HFFc6 (cell line): ENCODE measurements at regions not wholly inside any gene's neighbourhood (a gene's known extent, or its start where the extent isn't known, plus 50 kb on each side); places are given as distances from the start of the nearest gene placed in this dataset.

Experiments used
- DNase-seq: peaks from one replicate; pipeline ENCODE4 v3.0.0-alpha.2; 2018
- H3K27ac Mint-ChIP-seq: 2 replicates; pipeline ENCODE4 v1.8.0; 2020; ENCODE audit warnings: mild to moderate bottlenecking, mixed read lengths
- H3K27me3 Mint-ChIP-seq: 2 replicates; pipeline ENCODE4 v1.8.0; 2021; ENCODE audit warnings: mild to moderate bottlenecking, moderate library complexity, mixed read lengths; ENCODE audit not compliant: insufficient read depth
- H3K36me3 Mint-ChIP-seq: 2 replicates; pipeline ENCODE4 v1.8.0; 2021; ENCODE audit warnings: low read depth, mixed read lengths
- H3K4me1 Mint-ChIP-seq: 2 replicates; pipeline ENCODE4 v1.8.0; 2020; ENCODE audit warnings: low read depth, mixed read lengths
- H3K4me3 Mint-ChIP-seq: 2 replicates; pipeline ENCODE4 v1.8.0; 2020; ENCODE audit warnings: mild to moderate bottlenecking, moderate library complexity, mixed read lengths
- H3K9me3 Mint-ChIP-seq: 2 replicates; pipeline ENCODE4 v1.8.0; 2020; ENCODE audit warnings: mild to moderate bottlenecking, mixed read lengths
- CTCF ChIP-seq: fragments of 200-600 bp; sonication (generic); IDR thresholded peaks from 2 replicates; pipeline ENCODE4 v1.5.0; 2021; ENCODE audit warnings: antibody characterized with exemption, mild to moderate bottlenecking

GRCh38 chr9:135363596-135363995, 116.0 kb upstream of the PPP1R26 start:
- no peak for TF ChIP-seq CTCF
- H3K9me3 Mint-ChIP-seq, result peaks cover 35% of the 10 kb centered on the region
- H3K36me3 Mint-ChIP-seq, result no peaks in the 10 kb centered on the region
- DNase-seq, result no peak
- no peak overlapping the region for H3K4me3 Mint-ChIP-seq
- H3K27me3 Mint-ChIP-seq, result peaks cover 13% of the 10 kb centered on the region
- no peak overlapping the region for H3K27ac Mint-ChIP-seq
- no peaks in the 10 kb centered on the region for H3K4me1 Mint-ChIP-seq

- H3K36me3 Mint-ChIP-seq, result no peaks in the 10 kb centered on the region
- no peak for DNase-seq
- no peak overlapping the region for H3K27ac Mint-ChIP-seq
- H3K4me1 Mint-ChIP-seq, result no peaks in the 10 kb centered on the region
- no peak overlapping the region for H3K4me3 Mint-ChIP-seq
- peaks cover 31% of the 10 kb centered on the region for H3K9me3 Mint-ChIP-seq
- TF ChIP-seq CTCF, result no peak
- peaks cover 13% of the 10 kb centered on the region for H3K27me3 Mint-ChIP-seq
These were observed 114.4 kb upstream of the PPP1R26 start for GRCh38 chr9:135365013-135365768.

GRCh38 chr9:135366104-135366503, 113.5 kb upstream of the PPP1R26 start:
- peaks cover 27% of the 10 kb centered on the region for H3K9me3 Mint-ChIP-seq
- no peak for TF ChIP-seq CTCF
- no peak for DNase-seq
- H3K27me3 Mint-ChIP-seq, result peaks cover 8% of the 10 kb centered on the region
- H3K27ac Mint-ChIP-seq, result no peak overlapping the region
- no peaks in the 10 kb centered on the region for H3K4me1 Mint-ChIP-seq
- no peaks in the 10 kb centered on the region for H3K36me3 Mint-ChIP-seq
- H3K4me3 Mint-ChIP-seq, result no peak overlapping the region

DNA sequence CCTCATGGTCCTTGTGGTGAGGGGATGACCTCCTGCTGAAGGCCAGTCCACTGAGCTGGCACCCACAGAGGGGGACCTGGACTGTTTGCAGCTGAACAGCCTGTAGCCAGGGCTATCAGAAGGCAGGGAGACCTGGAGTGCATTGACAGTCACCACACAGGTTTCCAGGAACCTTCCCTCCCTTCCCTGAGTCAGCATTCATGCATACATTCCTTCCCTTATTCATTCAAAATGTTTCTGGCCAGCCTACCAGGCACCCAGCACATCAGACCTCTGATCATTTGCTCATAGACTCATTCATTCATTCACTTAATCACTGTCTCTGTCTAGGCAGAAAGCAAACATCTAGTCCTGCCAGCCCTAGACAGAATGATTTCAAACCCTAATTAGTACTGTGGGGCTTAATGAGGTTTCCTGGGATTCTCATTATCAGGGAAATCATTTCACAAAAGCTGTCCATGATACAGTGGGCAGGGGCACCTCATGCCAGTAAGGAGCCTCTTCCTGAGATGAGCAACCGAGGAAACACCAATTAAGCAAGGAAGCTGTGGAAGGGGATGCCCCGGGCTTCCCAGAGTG, 110.1 kb upstream of the PPP1R26 start:
- Mint-ChIP-seq H3K27me3 (peaks cover 8% of the 10 kb centered on the region; the same call in 1 of the 2 replicates), H3K4me1 (no peaks in the 10 kb centered on the region), H3K36me3 (no peaks in the 10 kb centered on the region; the same call in 1 of the 2 replicates), H3K27ac (no peak overlapping the region), H3K9me3 (peaks cover 16% of the 10 kb centered on the region), H3K4me3 (no peak overlapping the region)
- DNase-seq, result no peak
- TF ChIP-seq CTCF, result no peak

DNA sequence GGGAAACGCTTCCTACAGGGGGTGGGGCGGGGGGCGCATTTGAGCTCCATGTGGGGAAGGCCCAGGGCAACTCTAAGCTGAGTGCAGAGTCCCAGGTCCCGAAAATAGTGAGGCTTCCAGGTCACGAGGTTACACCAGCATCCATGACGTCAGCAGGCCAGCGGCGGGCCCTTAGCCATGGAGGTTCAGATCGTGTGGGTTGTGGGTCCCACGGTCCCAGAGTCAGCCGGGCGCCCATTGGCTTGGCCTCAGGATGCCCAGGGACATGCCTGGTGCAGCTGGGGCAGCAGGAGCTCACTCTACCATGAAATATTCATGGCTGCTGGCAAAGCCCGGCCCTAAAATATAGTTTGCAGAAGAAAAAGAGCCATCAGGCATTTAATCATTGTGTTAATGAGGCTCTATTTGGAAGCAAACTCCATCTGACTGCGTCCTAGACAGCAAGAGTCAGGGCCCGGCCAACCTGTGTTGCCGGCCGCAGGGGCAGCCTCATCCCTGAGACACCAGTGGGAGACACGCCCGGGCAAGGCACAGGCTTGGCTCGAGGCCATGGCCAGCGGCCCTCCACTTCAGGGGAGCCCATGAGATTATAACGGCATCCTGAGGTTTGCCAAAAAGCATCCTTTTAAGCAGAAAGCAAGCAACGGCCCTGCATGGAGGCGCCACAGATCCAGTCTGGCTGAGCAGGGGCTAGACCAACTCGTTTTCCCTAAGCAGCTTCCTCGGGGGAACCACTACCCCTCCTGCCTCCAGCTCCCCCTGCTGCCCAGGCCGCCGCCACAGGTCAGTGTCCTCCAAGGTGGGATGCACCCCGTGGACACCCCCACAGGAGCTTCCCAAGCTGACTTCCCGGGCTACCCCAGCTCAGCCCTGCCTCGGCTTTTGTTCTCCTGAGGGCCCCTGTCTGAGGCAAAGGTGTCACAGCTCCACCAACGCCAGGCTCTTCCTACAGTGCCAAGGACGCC, 108.9 kb upstream of the PPP1R26 start:
- no peak for DNase-seq
- H3K9me3 Mint-ChIP-seq, result peaks cover 19% of the 10 kb centered on the region
- peaks cover 8% of the 10 kb centered on the region for H3K27me3 Mint-ChIP-seq
- no peaks in the 10 kb centered on the region for H3K4me1 Mint-ChIP-seq
- H3K4me3 Mint-ChIP-seq, result no peak overlapping the region
- H3K36me3 Mint-ChIP-seq, result no peaks in the 10 kb centered on the region; the same call in 1 of the 2 replicates
- H3K27ac Mint-ChIP-seq, result no peak overlapping the region
- no peak for TF ChIP-seq CTCF
